ENCODE measurements at regions not wholly inside any gene's neighbourhood (a gene's known extent, or its start where the extent isn't known, plus 50 kb on each side); places are given as distances from the start of the nearest gene placed in this dataset.

- TF ChIP-seq, protein P1, sequence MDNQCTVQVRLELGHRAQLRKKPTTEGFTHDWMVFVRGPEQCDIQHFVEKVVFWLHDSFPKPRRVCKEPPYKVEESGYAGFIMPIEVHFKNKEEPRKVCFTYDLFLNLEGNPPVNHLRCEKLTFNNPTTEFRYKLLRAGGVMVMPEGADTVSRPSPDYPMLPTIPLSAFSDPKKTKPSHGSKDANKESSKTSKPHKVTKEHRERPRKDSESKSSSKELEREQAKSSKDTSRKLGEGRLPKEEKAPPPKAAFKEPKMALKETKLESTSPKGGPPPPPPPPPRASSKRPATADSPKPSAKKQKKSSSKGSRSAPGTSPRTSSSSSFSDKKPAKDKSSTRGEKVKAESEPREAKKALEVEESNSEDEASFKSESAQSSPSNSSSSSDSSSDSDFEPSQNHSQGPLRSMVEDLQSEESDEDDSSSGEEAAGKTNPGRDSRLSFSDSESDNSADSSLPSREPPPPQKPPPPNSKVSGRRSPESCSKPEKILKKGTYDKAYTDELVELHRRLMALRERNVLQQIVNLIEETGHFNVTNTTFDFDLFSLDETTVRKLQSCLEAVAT (IDR thresholded peaks at IDR 0.05): no peak
- no peak for TF ChIP-seq PAX8 (IDR thresholded peaks at IDR 0.05)
- no peak for TF ChIP-seq USF2 (IDR thresholded peaks at IDR 0.05; ENCODE audit: borderline replicate concordance, low read depth, low read length)
- TF ChIP-seq CTCF (IDR thresholded peaks at IDR 0.05 in 2 of 3, conservative IDR thresholded peaks at IDR 0.05 in 1 of 3; ENCODE audit: control insufficient read depth in 2 of 3, extremely low read depth in 1 of 3, insufficient read depth in 1 of 3, low read depth in 3 of 3, low read length in 3 of 3): no peak
- no peak for TF ChIP-seq JUND (IDR thresholded peaks at IDR 0.05; ENCODE audit: low read depth, low read length)
- no peak for TF ChIP-seq BHLHE40 (IDR thresholded peaks at IDR 0.05; ENCODE audit: borderline replicate concordance in 1 of 2, low read depth in 2 of 2, low read length in 1 of 2)
- no peak for TF ChIP-seq WRNIP1 (IDR thresholded peaks at IDR 0.05; ENCODE audit: borderline replicate concordance, low read depth, low read length)
- no peak for TF ChIP-seq STAT3 (IDR thresholded peaks at IDR 0.05; ENCODE audit: low read depth, low read length)
- no peak for TF ChIP-seq POLR2AphosphoS2 (IDR thresholded peaks at IDR 0.05; ENCODE audit: low read depth, low read length)
Observed at GRCh38 chr4:64157397-64157796, 251.9 kb downstream of the TECRL start.

All from GM12878 (cell line).